HepG2 (cell line): ENCODE measurements at regions not wholly inside any gene's neighbourhood (a gene's known extent, or its start where the extent isn't known, plus 50 kb on each side); places are given as distances from the start of the nearest gene placed in this dataset.

Experiments
- ATAC-seq: fragments of 200-7000 bp; cut with Tn5 transposase; 3 replicates; pipeline ENCODE4 v1.9.1; 2020; ENCODE audit warnings: mild to moderate bottlenecking, moderate library complexity
- BruUV-seq: library from RNA; stranded (reverse); fragments of 400-500 nt; replicated peaks from 2 replicates; lab custom pipeline; 2021; lab: Mats Ljungman, UMichigan
- CTCF ChIA-PET: fragments of 300-600 bp; formaldehyde crosslinking; extraction: SDS; loops from one replicate; lab custom pipeline; 2021; ENCODE audit warnings: low total read pairs, inconsistent platforms, low intra/inter-chr PET ratio; lab: Yijun Ruan, JAX
- POLR2A ChIA-PET: fragments of 350-600 bp; sonication (Branson Sonifier 250); formaldehyde crosslinking; loops from one replicate; lab custom pipeline; 2020; ENCODE audit warnings: antibody characterized with exemption, inconsistent platforms; lab: Yijun Ruan, JAX
- DNase-seq: peaks from one replicate; pipeline ENCODE4 v3.0.0-alpha.2; 2015; ENCODE audit warnings: low spot score
- FAIRE-seq: peaks from 3 replicates; lab custom pipeline; 2011; peaks lifted over from hg19 to GRCh38; lab: Jason Lieb, UNC
- H2AFZ ChIP-seq: one replicate; pipeline ENCODE4 v1.6.1; 2011; ENCODE audit warnings: low read length, inconsistent platforms
- H3K27ac ChIP-seq: fragments of 300-600 bp; 3 replicates; pipeline ENCODE4 v1.8.0; 2011; ENCODE audit warnings: mixed run types, mild to moderate bottlenecking, mixed read lengths, low read length, inconsistent platforms; ENCODE audit not compliant: insufficient read depth; ENCODE audit errors: extremely low read length
- H3K27me3 ChIP-seq, 2 experiments: fragments of 200-600 bp in 1 of 2; 2 replicates in 1 of 2; 3 replicates in 1 of 2; pipeline versions ENCODE4 v1.6.0 to v1.8.0; 2011; ENCODE audit warnings: low read length in 2 of 2, mild to moderate bottlenecking in 2 of 2, moderate library complexity in 2 of 2, inconsistent platforms in 1 of 2; ENCODE audit not compliant: insufficient read depth in 2 of 2, control insufficient read depth in 1 of 2
- H3K36me3 ChIP-seq, 2 experiments: fragments of 200-600 bp in 1 of 2; replicated peaks in 1 of 2; 2 replicates in 1 of 2; 3 replicates in 1 of 2; pipeline versions ENCODE4 v1.5.1 to v1.8.0; 2011; ENCODE audit warnings: low read length in 2 of 2, inconsistent platforms in 1 of 2; ENCODE audit not compliant: insufficient read depth in 2 of 2, control insufficient read depth in 1 of 2
- H3K4me1 ChIP-seq: 2 replicates; pipeline ENCODE4 v1.5.1; 2012; ENCODE audit warnings: low read length, inconsistent platforms; ENCODE audit not compliant: insufficient read depth
- H3K4me2 ChIP-seq: 2 replicates; pipeline ENCODE4 v1.6.0; 2011; ENCODE audit warnings: low read depth, low read length, inconsistent platforms
- H3K4me3 ChIP-seq, 3 experiments: fragments of 200-600 bp in 1 of 3; sonication (generic), shearing (Covaris generic) in 1 of 3; replicated peaks in 1 of 3; 2 replicates each; pipeline ENCODE4 v1.5.1; 2011 to 2016; ENCODE audit warnings: low read length in 3 of 3, inconsistent platforms in 2 of 3, low read depth in 2 of 3, mild to moderate bottlenecking in 2 of 3, control low read depth in 1 of 3, mixed read lengths in 1 of 3; ENCODE audit not compliant: insufficient read depth in 1 of 3
- H3K79me2 ChIP-seq: one replicate; pipeline ENCODE4 v1.6.1; 2011; ENCODE audit warnings: low read length, inconsistent platforms; ENCODE audit not compliant: insufficient read depth
- H3K9ac ChIP-seq: 2 replicates; pipeline ENCODE4 v1.6.0; 2011; ENCODE audit warnings: mild to moderate bottlenecking, low read depth, low read length, inconsistent platforms; ENCODE audit not compliant: insufficient read depth
- H3K9me3 ChIP-seq: 2 replicates; pipeline ENCODE4 v1.5.1; 2012; ENCODE audit warnings: mild to moderate bottlenecking, low read length
- H4K20me1 ChIP-seq: 2 replicates; pipeline ENCODE4 v1.6.0; 2011; ENCODE audit warnings: inconsistent platforms, mild to moderate bottlenecking, low read length, moderate library complexity; ENCODE audit not compliant: insufficient read depth
- GZF1 ChIP-seq: sonication (generic); formaldehyde crosslinking; IDR thresholded peaks from 2 replicates; pipeline ENCODE4 v1.5.1; 2020; ENCODE audit warnings: mild to moderate bottlenecking, missing genetic modification reagents
- RARA ChIP-seq: IDR thresholded peaks from 2 replicates; pipeline ENCODE4 v1.6.1; 2016; ENCODE audit warnings: missing genetic modification reagents, missing compliant biosample characterization
- WGBS: methylation state at CpG from one replicate; pipeline ENCODE4 v1.1.6; 2017; ENCODE audit warnings: low lambda C conversion rate; 5-methylcytosine and 5-hydroxymethylcytosine counted together
- in situ Hi-C: cut with HindIII; loops from 2 replicates; pipeline ENCODE4 v1.10.0; 2017; ENCODE audit warnings: low pct_unique_long_range_greater_than_20kb; ENCODE audit not compliant: extremely low pct_ligation_motif_present
- intact Hi-C: fragments of 100-400 bp; cut with micrococcal nuclease; formaldehyde crosslinking; loops from one replicate; pipeline ENCODE4 v1.10.0; 2022; ENCODE audit not compliant: unreplicated experiment
- TF ChIP-seq, protein P1 (sequence below): fragments of 450-650 bp; IDR thresholded peaks from 2 replicates; pipeline ENCODE4 v1.6.1; 2017; ENCODE audit warnings: mild to moderate bottlenecking
- TF ChIP-seq, protein P2 (sequence below): sonication (generic); formaldehyde crosslinking; IDR thresholded peaks from 2 replicates; pipeline ENCODE4 v1.9.0; 2021; ENCODE audit warnings: missing genetic modification reagents, borderline replicate concordance

DNA sequence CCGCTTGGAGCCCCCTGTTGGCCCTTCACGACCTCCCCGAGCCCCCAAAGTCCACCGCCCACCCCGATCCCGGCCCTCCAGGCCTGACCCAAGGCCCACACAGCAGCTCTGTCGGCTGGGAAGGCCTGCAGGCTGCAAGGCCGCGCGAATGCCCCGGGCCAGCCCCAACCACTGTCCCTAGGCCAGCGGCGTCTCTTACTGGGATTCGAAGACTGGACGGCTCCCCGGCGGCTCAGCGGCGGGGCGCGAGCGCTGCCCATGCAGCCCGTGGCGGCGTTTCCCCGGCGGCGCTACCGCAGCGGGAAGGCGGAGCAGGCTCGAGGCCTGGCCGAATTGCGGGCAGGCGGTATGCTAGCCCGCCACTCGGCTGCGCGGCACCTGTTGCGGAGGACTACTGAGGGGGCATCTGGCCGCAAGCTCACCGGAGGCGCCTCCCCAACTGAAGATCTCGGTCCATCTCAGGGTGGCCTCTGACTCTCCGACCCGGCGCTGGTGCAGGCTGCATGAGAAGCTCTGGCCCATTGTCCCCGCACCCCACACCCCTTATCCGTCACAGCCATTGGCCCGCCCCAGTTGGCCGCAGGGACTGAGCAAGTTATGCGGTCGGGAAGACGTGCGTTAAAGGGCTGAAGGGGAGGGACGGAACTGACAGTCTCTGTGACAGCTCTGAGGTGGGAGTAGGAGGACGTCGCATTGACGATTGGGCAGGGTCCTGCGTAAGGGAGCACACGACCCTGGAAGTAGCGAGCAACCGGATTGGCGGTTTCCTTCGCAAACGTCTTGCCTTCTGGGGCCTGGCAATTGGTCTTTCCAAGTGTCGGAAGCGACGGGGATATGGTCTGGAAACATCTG is 303.5 kb upstream of the HSFY2 start:
- TF ChIP-seq, protein P1, sequence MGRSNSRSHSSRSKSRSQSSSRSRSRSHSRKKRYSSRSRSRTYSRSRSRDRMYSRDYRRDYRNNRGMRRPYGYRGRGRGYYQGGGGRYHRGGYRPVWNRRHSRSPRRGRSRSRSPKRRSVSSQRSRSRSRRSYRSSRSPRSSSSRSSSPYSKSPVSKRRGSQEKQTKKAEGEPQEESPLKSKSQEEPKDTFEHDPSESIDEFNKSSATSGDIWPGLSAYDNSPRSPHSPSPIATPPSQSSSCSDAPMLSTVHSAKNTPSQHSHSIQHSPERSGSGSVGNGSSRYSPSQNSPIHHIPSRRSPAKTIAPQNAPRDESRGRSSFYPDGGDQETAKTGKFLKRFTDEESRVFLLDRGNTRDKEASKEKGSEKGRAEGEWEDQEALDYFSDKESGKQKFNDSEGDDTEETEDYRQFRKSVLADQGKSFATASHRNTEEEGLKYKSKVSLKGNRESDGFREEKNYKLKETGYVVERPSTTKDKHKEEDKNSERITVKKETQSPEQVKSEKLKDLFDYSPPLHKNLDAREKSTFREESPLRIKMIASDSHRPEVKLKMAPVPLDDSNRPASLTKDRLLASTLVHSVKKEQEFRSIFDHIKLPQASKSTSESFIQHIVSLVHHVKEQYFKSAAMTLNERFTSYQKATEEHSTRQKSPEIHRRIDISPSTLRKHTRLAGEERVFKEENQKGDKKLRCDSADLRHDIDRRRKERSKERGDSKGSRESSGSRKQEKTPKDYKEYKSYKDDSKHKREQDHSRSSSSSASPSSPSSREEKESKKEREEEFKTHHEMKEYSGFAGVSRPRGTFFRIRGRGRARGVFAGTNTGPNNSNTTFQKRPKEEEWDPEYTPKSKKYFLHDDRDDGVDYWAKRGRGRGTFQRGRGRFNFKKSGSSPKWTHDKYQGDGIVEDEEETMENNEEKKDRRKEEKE = no peak
- TF ChIP-seq RARA (CRISPR knock-in tag) (no peak), GZF1 (no peak)
- TF ChIP-seq, protein P2, sequence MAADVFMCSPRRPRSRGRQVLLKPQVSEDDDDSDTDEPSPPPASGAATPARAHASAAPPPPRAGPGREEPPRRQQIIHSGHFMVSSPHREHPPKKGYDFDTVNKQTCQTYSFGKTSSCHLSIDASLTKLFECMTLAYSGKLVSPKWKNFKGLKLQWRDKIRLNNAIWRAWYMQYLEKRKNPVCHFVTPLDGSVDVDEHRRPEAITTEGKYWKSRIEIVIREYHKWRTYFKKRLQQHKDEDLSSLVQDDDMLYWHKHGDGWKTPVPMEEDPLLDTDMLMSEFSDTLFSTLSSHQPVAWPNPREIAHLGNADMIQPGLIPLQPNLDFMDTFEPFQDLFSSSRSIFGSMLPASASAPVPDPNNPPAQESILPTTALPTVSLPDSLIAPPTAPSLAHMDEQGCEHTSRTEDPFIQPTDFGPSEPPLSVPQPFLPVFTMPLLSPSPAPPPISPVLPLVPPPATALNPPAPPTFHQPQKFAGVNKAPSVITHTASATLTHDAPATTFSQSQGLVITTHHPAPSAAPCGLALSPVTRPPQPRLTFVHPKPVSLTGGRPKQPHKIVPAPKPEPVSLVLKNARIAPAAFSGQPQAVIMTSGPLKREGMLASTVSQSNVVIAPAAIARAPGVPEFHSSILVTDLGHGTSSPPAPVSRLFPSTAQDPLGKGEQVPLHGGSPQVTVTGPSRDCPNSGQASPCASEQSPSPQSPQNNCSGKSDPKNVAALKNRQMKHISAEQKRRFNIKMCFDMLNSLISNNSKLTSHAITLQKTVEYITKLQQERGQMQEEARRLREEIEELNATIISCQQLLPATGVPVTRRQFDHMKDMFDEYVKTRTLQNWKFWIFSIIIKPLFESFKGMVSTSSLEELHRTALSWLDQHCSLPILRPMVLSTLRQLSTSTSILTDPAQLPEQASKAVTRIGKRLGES (CRISPR knock-in tag) = no peak
- no peaks in the 10 kb centered on the region for H4K20me1 ChIP-seq
- ChIA-PET POLR2A (no interaction called here), CTCF (no interaction called here)
- DNase-seq (no peak), ATAC-seq (no peak), FAIRE-seq (no peak)
- H3K4me1 ChIP-seq = no peaks in the 10 kb centered on the region
- no peak overlapping the region for H3K4me3 ChIP-seq
- no peaks in the 10 kb centered on the region for H3K36me3 ChIP-seq
- intact Hi-C loops (no loop called here), in situ Hi-C loops (no loop called here)
- H3K9me3 ChIP-seq = no peaks in the 10 kb centered on the region
- no peak overlapping the region for H3K9ac ChIP-seq
- BruUV-seq = no TSS peak
- H3K27ac ChIP-seq = no peak overlapping the region
- no peaks in the 10 kb centered on the region for H3K79me2 ChIP-seq
- no peak overlapping the region for H3K4me2 ChIP-seq
- H2AFZ ChIP-seq = no peak overlapping the region
- 95% methylated on average over 18 of the region's 69 CpGs for WGBS
- H3K27me3 ChIP-seq = no peaks in the 10 kb centered on the region
